NCI-H446 treated with DMSO at 0.1 percent for 48 hours (cell line): ENCODE measurements at regions not wholly inside any gene's neighbourhood (a gene's known extent, or its start where the extent isn't known, plus 50 kb on each side); places are given as distances from the start of the nearest gene placed in this dataset.

Experiments used
- DNase-seq: peaks from one replicate; lab custom pipeline; 2025; lab: John Stamatoyannopoulos, UW

DNA sequence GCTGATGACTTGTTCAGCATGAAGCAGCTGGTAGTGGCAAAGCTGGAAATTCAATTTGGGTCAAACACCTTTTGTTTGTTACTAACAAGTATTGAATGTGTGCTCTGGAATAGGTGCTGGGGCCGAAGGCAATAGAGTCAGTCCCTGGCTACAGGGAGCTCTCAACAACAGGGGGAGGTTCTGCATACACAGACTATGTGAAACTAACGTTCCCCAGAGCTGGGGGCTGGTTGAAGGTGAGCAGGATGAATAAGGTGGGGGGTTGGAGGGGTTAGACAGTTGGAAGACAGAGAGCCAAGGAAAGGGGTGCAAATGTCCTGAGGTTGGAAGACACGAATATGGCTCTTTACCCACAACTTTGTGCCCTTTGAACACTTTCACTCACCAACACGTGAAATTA is 84.1 kb upstream of the PLPP4 start:
- no peak for DNase-seq

DNA sequence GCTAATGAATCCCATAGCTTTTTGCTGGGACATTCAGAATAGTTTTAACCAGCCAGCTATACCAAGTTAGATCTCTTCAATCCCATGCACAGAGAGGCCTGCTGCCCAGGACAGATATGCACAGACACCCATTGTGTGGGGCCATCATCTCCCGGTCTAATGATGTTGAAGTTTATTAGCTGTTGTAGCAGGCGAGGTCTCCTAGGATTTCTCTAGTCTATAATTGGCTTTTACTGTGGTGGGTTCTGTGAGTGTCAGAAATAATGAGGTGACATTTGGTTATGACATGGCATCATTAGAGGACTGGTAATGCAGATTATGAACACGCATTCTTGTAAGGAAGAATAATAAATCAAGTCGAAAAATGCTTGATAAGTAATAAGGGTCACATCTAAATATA is 81.4 kb upstream of the PLPP4 start:
- DNase-seq: no peak

DNA sequence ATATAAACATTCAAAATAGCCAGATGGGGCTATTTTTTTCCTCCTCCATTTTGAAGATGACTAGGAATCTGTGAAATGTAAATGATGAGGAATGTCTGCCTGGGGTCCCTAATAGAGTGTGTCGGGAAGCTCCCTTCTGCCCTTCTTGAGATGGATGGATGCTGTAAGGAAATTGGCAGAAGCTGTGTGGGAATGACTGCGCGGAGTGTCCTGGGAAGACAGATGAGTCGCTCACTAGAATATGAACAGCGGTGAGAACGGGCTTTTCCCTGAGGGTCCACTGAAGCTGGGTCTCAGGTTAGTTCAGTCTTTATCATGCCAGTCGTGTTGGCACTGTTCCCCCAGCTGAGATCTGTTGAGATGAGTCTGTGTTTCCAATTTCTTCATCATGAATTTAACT is 75.1 kb upstream of the PLPP4 start:
- DNase-seq: no peak

DNA sequence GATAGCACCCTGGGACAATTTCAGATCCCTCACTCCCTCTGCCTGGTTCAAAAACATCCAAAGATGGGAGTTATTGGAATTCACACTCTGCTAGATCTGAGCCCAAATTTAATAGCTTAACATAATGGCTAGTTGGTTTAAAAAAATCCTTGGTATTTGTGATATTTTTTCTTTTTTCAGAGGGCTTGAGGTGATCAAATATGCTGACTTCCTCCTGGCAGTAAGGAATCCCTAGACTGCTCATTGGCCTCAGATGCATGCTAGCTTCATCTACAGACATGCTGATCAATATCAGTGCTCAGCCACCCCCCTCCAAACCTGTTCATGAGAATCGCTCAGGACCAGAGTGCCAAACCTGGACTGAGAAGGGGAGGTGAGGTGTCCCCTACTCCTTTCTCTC is 74.7 kb upstream of the PLPP4 start:
- no peak for DNase-seq

DNA sequence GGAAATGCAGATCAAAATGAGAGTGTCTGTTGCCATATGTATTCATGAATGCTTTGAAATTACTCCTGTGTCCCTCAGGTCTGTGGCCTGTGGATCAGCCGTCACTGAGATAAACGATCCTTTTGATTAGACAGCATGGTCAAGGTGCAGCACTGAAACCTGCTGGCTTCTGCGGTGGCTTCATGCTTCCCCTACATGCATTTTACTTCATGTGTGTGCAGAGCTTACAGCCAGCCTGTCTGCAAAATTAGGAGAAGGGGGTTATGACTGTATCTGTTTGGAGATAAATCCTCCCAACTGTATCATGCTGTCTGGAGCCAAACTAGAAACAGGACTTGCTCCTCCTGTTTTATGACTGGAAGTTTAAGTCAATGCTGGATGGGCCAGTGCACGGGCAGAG is 71.0 kb upstream of the PLPP4 start:
- DNase-seq: no peak

DNA sequence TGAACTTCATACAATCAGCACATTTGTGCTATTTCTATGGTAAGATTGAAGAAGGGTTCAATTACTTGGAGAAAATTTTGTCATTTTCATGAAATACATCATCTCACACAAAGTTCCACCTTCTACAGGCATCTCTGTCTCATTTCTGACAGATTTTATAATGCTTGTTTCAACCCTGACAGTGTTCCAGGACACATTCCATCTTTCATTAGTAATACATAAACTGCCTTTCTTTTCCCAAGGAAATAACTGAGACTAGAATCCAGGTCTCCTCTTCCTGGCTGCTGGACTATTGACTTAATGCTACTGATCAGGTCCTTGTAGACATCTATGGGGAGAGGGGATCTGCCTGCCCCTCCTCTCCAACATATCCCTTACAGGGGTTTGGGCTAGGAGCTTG is 70.1 kb upstream of the PLPP4 start:
- no peak for DNase-seq

DNA sequence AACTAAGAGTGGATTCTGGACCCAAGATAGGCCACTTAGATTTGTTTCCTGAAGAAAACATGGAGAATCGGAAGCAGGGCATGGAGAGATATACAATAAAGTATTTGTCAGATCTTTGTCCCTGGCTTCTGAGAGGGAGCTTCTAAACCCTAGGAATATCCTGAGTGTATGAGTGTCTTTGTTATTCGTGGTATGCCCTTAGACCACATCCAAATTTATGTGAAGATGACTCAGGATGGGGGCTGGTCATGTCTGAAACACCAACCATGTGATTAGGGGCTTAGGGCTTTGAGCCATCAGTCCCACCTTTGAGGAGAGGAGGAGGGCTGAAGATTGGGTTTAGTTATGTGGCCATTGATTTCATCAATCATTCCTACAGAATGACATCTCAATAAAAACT is 69.7 kb upstream of the PLPP4 start:
- DNase-seq: no peak

DNA sequence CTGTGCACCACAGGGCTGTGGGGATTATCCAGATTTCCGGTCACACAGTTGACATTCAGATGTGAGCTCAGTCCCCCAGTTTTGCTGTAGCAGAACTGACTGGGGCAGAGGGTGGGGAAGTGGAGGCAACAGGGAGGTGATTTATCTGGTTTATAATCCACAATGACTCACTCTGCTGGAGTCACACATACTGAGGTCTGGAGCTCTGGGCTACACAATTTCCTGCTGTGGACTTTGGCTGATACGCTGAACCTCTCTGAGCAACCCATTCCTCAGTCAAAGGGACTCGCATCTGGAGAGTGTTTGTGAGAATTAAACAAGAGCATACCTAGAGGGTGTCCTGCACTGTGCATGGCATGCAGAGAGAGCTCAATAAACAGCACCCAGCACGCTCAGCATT is 64.8 kb upstream of the PLPP4 start:
- DNase-seq: no peak

DNA sequence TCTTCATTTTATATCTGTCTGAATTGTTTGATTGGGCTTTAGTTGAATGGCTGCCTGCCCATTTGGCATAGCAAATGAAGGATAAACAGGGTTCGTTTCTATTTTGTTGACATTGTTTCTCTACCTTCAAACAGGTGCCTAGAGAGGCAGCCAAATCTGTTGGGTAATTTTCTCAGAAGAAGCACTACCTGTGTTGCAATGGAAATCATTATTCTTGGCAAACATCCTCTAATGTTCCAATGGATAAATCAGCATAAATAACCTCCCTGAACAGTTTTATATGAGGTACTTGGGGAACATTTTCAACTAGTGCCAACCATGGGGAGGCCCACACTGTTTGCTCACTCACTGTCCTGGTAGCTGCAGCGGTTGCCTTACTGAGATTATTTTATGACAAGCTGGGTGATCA is 64.4 kb upstream of the PLPP4 start:
- no peak for DNase-seq

DNA sequence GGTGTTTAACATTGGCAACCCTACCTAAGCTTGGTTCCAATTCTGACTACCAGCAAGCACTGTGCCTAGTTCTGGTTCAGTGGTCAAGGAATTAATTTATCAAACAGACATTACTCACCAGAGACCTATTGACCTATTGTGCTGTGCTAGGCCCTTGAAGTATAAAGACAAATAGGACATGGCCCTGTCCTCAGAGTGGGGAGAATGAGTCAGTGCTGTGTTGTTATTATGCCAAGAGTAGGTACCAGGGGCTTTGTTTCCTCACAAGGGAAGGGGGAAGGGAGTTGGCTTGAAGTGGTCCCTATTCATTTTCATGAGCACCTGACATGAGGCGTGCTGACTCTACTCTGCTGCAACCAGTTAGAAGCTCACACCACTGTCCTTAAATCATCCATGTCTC is 62.6 kb upstream of the PLPP4 start:
- DNase-seq: no peak

DNA sequence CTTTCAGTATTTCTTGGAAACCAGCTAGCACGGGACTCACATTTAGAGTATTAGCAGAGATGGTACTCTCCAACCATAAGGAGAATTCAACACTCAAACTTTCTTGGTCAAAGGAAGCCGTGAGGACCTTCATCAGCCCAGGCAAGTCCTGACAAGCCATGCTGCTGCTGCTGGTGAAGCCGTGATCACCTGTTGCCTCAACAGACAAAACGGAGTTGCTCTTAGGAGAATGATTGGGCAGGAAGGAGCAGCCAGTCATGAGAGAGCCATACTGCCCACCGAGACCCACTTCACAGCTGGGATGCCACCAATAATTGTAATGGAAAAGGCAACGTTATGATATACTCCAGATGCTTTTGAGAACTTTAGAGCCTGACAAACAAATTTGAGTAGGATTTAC is 60.8 kb upstream of the PLPP4 start:
- DNase-seq: no peak

DNA sequence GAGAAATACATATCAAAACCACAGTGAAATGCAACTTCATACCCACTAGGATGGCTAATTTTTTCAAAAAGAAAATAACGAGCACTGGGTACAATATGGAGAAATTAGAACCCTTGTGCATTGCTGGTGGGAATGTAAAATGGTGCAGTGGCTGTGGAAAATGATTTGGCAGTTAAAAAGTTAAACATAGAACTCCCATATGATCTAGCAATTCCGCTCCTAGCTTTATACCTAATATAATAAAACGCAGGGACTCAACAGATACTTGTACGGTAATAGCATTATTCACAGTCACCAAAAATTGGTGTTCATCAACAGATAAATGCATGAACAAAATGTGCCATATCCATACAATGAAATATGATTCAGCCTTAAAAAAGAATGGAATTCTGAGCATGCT is 58.8 kb upstream of the PLPP4 start:
- no peak for DNase-seq

DNA sequence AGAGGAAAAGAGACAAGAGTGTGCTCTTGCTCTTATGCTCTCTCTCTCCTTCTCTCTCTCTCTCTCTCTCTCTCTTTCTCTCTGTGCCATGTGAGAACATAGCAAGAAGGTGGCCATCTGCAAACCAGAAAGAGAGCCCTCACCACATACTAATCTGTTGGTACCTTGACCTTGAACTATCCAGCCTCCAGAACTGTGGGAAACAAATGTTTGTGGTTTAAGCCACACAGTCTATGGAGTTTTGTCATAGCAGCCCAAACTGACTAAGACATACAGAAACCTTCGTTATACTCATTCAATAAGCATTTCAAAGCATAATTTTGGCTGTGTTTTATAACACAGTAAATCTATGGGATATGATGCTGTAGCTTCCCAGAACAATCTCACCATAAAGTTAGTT is 56.4 kb upstream of the PLPP4 start:
- no peak for DNase-seq

DNA sequence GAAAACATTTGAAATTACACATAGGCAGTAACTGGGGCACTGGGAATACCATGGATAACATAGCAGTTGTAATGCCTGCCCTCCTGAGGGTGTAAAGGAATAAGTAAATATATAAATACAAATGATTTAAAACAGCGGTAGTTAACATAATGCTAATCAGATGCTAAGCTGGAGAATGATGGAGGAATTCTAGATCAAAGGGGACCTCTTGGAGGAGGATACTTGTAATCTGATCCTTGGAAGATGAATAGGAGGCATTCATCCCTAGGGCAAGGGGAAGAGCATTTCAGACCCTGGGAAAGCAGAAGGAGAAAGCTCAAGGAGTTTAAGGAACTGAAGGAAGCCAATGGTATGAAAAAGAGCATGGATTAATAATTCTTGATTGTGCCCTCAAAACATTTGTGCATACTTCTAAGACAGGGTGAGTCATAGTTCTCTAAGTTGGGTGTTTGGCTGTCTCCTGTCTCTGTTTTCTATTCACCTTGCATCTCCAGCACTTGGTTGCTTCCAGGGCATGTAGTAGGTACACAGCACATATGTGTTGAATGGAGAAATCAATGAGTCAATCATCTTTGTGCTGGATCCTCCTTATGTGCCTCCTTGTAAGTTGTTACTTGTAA is 54.8 kb upstream of the PLPP4 start:
- DNase-seq: no peak

DNA sequence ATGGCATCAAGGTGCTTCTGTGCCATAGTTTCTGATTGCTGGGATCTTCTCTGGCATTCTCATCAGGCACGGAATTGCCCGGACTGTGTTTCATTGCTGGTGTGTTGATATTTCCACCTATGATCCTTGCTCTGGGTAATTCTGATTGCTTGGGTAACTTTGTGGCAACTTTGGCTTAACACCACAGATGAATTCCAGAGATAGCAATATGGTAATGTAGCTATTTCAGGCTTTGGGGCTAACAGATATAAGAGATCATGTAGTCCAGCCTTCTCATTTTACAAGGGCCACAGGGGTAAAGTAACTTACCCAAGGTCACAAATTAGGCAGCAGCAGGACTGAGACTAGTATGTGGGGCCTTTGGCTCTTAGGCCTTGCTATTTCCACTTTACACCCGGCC is 53.9 kb upstream of the PLPP4 start:
- no peak for DNase-seq

DNA sequence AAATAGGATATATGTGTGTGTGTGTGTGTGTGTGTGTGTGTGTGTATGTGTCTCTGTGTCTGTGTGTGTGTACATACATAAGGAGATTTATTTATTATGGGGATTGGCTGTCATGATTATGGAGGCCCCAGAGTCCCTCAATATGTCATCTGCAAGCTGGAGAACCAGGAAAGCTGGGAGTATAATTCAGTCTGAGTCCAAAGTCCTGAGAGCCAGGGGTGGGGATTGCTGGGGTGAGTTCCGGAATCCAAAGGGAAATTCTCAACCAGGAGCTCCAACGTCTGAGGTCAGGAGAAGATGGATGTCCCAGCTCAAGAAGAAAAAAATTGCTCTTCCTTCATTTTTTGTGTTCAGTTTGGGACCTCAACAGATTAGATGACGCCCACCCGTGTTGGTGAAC is 50.7 kb upstream of the PLPP4 start:
- no peak for DNase-seq
